ENCODE measurements at regions not wholly inside any gene's neighbourhood (a gene's known extent, or its start where the extent isn't known, plus 50 kb on each side); places are given as distances from the start of the nearest gene placed in this dataset.

- CTCF ChIA-PET (ENCODE audit: low intra/inter-chr PET ratio, low total read pairs), result no interaction called here
- H3K27me3 ChIP-seq (ENCODE audit: control insufficient read depth in 1 of 2, insufficient read depth in 2 of 2, low read length in 2 of 2), result no peaks in the 10 kb centered on the region; a peak in 1 of 5 replicates
- POLR2A ChIA-PET, result no interaction called here
- DNase-seq (ENCODE audit: low spot score) (no peak), ATAC-seq (no peak), FAIRE-seq (no peak)
- no peak overlapping the region for H2AFZ ChIP-seq (ENCODE audit: low read length)
- H3K9ac ChIP-seq (ENCODE audit: insufficient read depth, low read depth, low read length), result no peak overlapping the region
- 0% methylated on average over 2 of the region's 2 CpGs for WGBS (ENCODE audit: low lambda C conversion rate)
- H3K36me3 ChIP-seq (replicated peaks in 1 of 2; ENCODE audit: control insufficient read depth in 1 of 2, insufficient read depth in 2 of 2, low read length in 2 of 2), result no peaks in the 10 kb centered on the region
- BruUV-seq (replicated peaks), result no TSS peak
- intact Hi-C loops (cut with micrococcal nuclease; ENCODE audit: unreplicated experiment) (no loop called here), in situ Hi-C loops (cut with HindIII; ENCODE audit: extremely low pct_ligation_motif_present, low pct_unique_long_range_greater_than_20kb) (loop anchor here (25.0 kb wide), 1 partner anchor 338 kb away; no protein-coding TSS in a partner anchor)
- H3K27ac ChIP-seq (ENCODE audit: extremely low read length, insufficient read depth, low read length), result no peak overlapping the region
- no peak for TF ChIP-seq ZNF34 (CRISPR knock-in tag; IDR thresholded peaks at IDR 0.05; ENCODE audit: borderline replicate concordance)
- TF ChIP-seq KAT7 (CRISPR knock-in tag; IDR thresholded peaks at IDR 0.05; ENCODE audit: borderline replicate concordance), result no peak
- no peak for TF ChIP-seq ZFP90 (CRISPR knock-in tag; IDR thresholded peaks at IDR 0.05; ENCODE audit: borderline replicate concordance)
- TF ChIP-seq ZNF281 (CRISPR knock-in tag; IDR thresholded peaks at IDR 0.05; ENCODE audit: borderline replicate concordance), result no peak
- no peak for TF ChIP-seq ZNF337 (CRISPR knock-in tag; IDR thresholded peaks at IDR 0.05; ENCODE audit: borderline replicate concordance, low read depth)
- no peak for TF ChIP-seq ZNF33B (CRISPR knock-in tag; IDR thresholded peaks at IDR 0.05)
- TF ChIP-seq MEIS1 (CRISPR knock-in tag; IDR thresholded peaks at IDR 0.05; ENCODE audit: borderline replicate concordance), result no peak
- TF ChIP-seq ZNF746 (CRISPR knock-in tag; IDR thresholded peaks at IDR 0.05), result no peak
- H3K79me2 ChIP-seq (ENCODE audit: insufficient read depth, low read length), result no peaks in the 10 kb centered on the region
- H3K4me1 ChIP-seq (ENCODE audit: insufficient read depth, low read length), result no peaks in the 10 kb centered on the region
- H3K4me2 ChIP-seq (ENCODE audit: low read depth, low read length), result no peak overlapping the region
- no peaks in the 10 kb centered on the region for H3K9me3 ChIP-seq (ENCODE audit: low read length)
- H3K4me3 ChIP-seq (replicated peaks in 1 of 3; ENCODE audit: insufficient read depth in 1 of 3, low read depth in 2 of 3, low read length in 3 of 3), result no peak overlapping the region
- H4K20me1 ChIP-seq (ENCODE audit: insufficient read depth, low read length), result no peaks in the 10 kb centered on the region
Observed at GRCh38 chr6:105499136-105499870, 96.4 kb upstream of the PREP start.
